ENCODE measurements at regions not wholly inside any gene's neighbourhood (a gene's known extent, or its start where the extent isn't known, plus 50 kb on each side); places are given as distances from the start of the nearest gene placed in this dataset.
"Not testable (repeated sequence)": the region's sequence is repeated elsewhere in the genome, so short reads cannot be mapped to it uniquely, and the experiment has no call there.

- Histone ChIP-seq H3K4me3 (ENCODE audit: low read length) (no peak overlapping the region), H2AFZ (ENCODE audit: low read length) (no peak overlapping the region), H3K36me3 (ENCODE audit: low read depth, low read length) (no peaks in the 10 kb centered on the region), H4K20me1 (ENCODE audit: low read length) (no peaks in the 10 kb centered on the region), H3K27me3 (ENCODE audit: low read length) (no peaks in the 10 kb centered on the region), H3K9me2 (replicated peaks; ENCODE audit: low read length) (no peaks in the 10 kb centered on the region), H3F3A (ENCODE audit: low read length, unreplicated experiment) (no peaks in the 10 kb centered on the region), H3K27ac (ENCODE audit: low read length) (no peak overlapping the region), H3K9ac (ENCODE audit: low read length) (no peak overlapping the region), H3K9me3 (ENCODE audit: low read length) (no peaks in the 10 kb centered on the region), H3K79me2 (ENCODE audit: low read length) (no peaks in the 10 kb centered on the region), H3K4me1 (ENCODE audit: insufficient read depth, low read length) (no peaks in the 10 kb centered on the region), H3K4me2 (ENCODE audit: low read length) (no peak overlapping the region)
- BruUV-seq (replicated peaks): no TSS peak
- ATAC-seq (no peak), DNase-seq (no peak)
- TF ChIP-seq EZH2phosphoT487 (IDR thresholded peaks at IDR 0.05; ENCODE audit: borderline replicate concordance, low read length) (no peak), EZH2 (IDR thresholded peaks at IDR 0.05; ENCODE audit: low read length, unreplicated experiment) (no peak)
- TF ChIP-seq, protein P1, sequence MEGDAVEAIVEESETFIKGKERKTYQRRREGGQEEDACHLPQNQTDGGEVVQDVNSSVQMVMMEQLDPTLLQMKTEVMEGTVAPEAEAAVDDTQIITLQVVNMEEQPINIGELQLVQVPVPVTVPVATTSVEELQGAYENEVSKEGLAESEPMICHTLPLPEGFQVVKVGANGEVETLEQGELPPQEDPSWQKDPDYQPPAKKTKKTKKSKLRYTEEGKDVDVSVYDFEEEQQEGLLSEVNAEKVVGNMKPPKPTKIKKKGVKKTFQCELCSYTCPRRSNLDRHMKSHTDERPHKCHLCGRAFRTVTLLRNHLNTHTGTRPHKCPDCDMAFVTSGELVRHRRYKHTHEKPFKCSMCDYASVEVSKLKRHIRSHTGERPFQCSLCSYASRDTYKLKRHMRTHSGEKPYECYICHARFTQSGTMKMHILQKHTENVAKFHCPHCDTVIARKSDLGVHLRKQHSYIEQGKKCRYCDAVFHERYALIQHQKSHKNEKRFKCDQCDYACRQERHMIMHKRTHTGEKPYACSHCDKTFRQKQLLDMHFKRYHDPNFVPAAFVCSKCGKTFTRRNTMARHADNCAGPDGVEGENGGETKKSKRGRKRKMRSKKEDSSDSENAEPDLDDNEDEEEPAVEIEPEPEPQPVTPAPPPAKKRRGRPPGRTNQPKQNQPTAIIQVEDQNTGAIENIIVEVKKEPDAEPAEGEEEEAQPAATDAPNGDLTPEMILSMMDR (conservative IDR thresholded peaks at IDR 0.05; ENCODE audit: low read depth, low read length): no peak
- CTCF ChIA-PET: no interaction called here
- POLR2A ChIA-PET (ENCODE audit: unreplicated experiment): no interaction called here
- intact Hi-C loops (cut with micrococcal nuclease): no loop called here
Observed at GRCh38 chr4:162852642-162853041, 314.0 kb downstream of the NAF1 start.

DNA sequence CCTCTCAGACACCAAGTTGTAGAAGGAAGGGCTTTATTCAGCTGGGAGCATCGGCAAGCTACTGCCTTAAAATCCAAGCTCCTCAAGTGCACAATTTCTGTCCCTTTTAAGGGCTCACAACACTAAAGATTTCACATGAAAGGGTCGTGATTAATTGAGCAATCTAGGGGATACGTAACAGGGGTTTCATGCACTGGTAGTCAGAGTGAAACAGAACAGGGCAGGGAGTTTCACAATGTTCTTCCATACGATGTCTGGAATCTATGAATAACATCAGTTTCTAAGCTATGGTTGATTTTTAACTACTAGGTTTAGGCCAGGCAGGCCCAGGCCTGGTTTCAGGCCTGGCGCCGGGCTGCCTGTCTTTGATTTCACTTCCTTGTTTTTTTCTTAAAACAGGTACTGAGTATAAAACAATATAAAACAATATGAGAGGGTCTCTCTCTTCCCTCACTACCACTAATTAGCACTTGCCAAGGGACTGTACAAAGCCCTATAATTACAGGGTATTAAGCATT lies 315.4 kb downstream of the NAF1 start:
- DNase-seq; H2AFZ ChIP-seq (ENCODE audit: low read length); H3K27me3 ChIP-seq (ENCODE audit: low read length); CTCF ChIA-PET; H3K79me2 ChIP-seq (ENCODE audit: low read length); H3K9me2 ChIP-seq (replicated peaks; ENCODE audit: low read length); H3K4me3 ChIP-seq (ENCODE audit: low read length); POLR2A ChIA-PET (ENCODE audit: unreplicated experiment); H3K9me3 ChIP-seq (ENCODE audit: low read length); BruUV-seq (replicated peaks); H3F3A ChIP-seq (ENCODE audit: low read length, unreplicated experiment); H3K4me1 ChIP-seq (ENCODE audit: insufficient read depth, low read length); H3K27ac ChIP-seq (ENCODE audit: low read length); H4K20me1 ChIP-seq (ENCODE audit: low read length); intact Hi-C loops (cut with micrococcal nuclease); H3K36me3 ChIP-seq (ENCODE audit: low read depth, low read length); H3K9ac ChIP-seq (ENCODE audit: low read length); ATAC-seq; H3K4me2 ChIP-seq (ENCODE audit: low read length): not testable (repeated sequence)

DNA sequence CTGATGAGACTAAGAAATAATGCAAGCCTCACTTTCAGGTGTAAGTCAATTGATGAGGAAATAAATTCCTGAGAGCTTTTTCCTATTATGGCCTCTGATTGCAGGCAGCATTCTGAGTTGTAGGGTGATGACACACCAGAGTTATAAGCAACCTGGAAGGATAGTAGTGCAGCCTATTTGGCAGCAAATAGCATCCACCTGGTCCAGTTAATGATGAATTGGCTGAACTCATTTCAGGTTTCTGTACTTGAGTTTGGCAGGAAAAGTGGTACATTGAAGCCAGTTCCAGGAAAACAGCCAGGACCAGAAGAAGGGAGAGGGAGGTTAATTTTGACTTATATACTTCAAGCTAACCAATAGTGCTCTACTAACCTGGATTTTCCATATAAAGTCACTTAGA lies 316.8 kb downstream of the NAF1 start:
- CTCF ChIA-PET: no interaction called here
- Histone ChIP-seq H3K79me2 (ENCODE audit: low read length) (no peaks in the 10 kb centered on the region), H2AFZ (ENCODE audit: low read length) (no peak overlapping the region), H3K9me3 (ENCODE audit: low read length) (no peaks in the 10 kb centered on the region), H3K4me2 (ENCODE audit: low read length) (no peak overlapping the region), H3F3A (ENCODE audit: low read length, unreplicated experiment) (no peaks in the 10 kb centered on the region), H3K27me3 (ENCODE audit: low read length) (no peaks in the 10 kb centered on the region), H3K36me3 (ENCODE audit: low read depth, low read length) (no peaks in the 10 kb centered on the region), H3K4me1 (ENCODE audit: insufficient read depth, low read length) (no peaks in the 10 kb centered on the region), H3K4me3 (ENCODE audit: low read length) (no peak overlapping the region), H3K27ac (ENCODE audit: low read length) (no peak overlapping the region), H3K9me2 (replicated peaks; ENCODE audit: low read length) (no peaks in the 10 kb centered on the region), H4K20me1 (ENCODE audit: low read length) (no peaks in the 10 kb centered on the region), H3K9ac (ENCODE audit: low read length) (no peak overlapping the region)
- intact Hi-C loops (cut with micrococcal nuclease): no loop called here
- DNase-seq: no peak
- no peak for ATAC-seq
- TF ChIP-seq EZH2phosphoT487 (IDR thresholded peaks at IDR 0.05; ENCODE audit: borderline replicate concordance, low read length): no peak
- TF ChIP-seq, protein P1 (conservative IDR thresholded peaks at IDR 0.05; ENCODE audit: low read depth, low read length): no peak
- TF ChIP-seq EZH2 (IDR thresholded peaks at IDR 0.05; ENCODE audit: low read length, unreplicated experiment): no peak
- no TSS peak for BruUV-seq (replicated peaks)
- POLR2A ChIA-PET (ENCODE audit: unreplicated experiment): no interaction called here

Measured in PC-3 (cell line).